ENCODE measurements at regions not wholly inside any gene's neighbourhood (a gene's known extent, or its start where the extent isn't known, plus 50 kb on each side); places are given as distances from the start of the nearest gene placed in this dataset.

DNA sequence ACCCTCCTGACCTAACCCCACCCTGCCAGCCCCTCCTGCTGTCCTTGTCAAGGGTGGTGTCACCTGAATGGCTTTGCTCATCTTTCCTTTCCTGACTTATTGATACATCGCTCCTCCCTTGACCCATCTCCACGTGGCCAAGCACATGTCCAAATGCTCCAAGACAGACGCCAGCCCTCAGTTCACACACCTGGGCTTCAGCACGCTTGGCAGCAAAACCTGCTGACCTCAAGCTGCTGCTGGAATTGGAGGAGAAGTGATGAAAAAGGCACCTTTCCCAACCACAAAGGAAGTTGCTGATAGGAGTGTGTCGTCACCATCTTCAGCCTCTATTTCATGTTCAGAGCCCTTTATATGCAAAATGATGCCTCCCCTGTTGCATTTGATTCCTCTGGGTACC lies 141.3 kb downstream of the TLE3 start:
- no peak for TF ChIP-seq CTCF (conservative IDR thresholded peaks at IDR 0.05)
- no peak for TF ChIP-seq EZH2 (IDR thresholded peaks at IDR 0.05; ENCODE audit: low read depth)

Measured in PC-9 (cell line).